Panc1 (cell line): ENCODE measurements at regions not wholly inside any gene's neighbourhood (a gene's known extent, or its start where the extent isn't known, plus 50 kb on each side); places are given as distances from the start of the nearest gene placed in this dataset.
"Not testable (repeated sequence)": the region's sequence is repeated elsewhere in the genome, so short reads cannot be mapped to it uniquely, and the experiment has no call there.

ENCODE experiments used
- ATAC-seq: fragments of 200-7000 bp; cut with Tn5 transposase; 2 replicates; pipeline ENCODE4 v1.9.1; 2020; ENCODE audit warnings: mild to moderate bottlenecking, moderate library complexity
- BruUV-seq: library from RNA; stranded (reverse); fragments of 400-500 nt; replicated peaks from 2 replicates; lab custom pipeline; 2021; lab: Mats Ljungman, UMichigan
- CTCF ChIA-PET: fragments of 300-600 bp; sonication (Branson Sonifier 250); formaldehyde crosslinking; loops from one replicate; lab custom pipeline; 2022; ENCODE audit warnings: antibody characterized with exemption; lab: Charles Lee
- POLR2A ChIA-PET: fragments of 300-600 bp; sonication (Branson Sonifier 250); formaldehyde crosslinking; loops from one replicate; lab custom pipeline; 2022; ENCODE audit warnings: antibody characterized with exemption; lab: Charles Lee
- DNase-seq: peaks from one replicate; pipeline ENCODE4 v3.0.0-alpha.2; 2010; ENCODE audit warnings: low read depth, low spot score
- H3K27ac ChIP-seq: 2 replicates; pipeline ENCODE4 v1.5.1; 2011; ENCODE audit warnings: mild to moderate bottlenecking, low read length, inconsistent platforms
- H3K27me3 ChIP-seq: fragments of 200-500 bp; sonication (Bioruptor generic); 2 replicates; pipeline ENCODE4 v1.6.0; 2014; ENCODE audit warnings: low read length, inconsistent platforms; ENCODE audit not compliant: control insufficient read depth, insufficient read depth
- H3K36me3 ChIP-seq: fragments of 200-500 bp; sonication (Bioruptor generic); 2 replicates; pipeline ENCODE4 v1.5.1; 2014; ENCODE audit warnings: inconsistent platforms, mild to moderate bottlenecking, low read length, moderate library complexity; ENCODE audit not compliant: control insufficient read depth, insufficient read depth
- H3K4me1 ChIP-seq: 2 replicates; pipeline ENCODE4 v1.5.1; 2011; ENCODE audit warnings: inconsistent platforms, mild to moderate bottlenecking, low read length, moderate library complexity; ENCODE audit not compliant: control insufficient read depth, insufficient read depth
- H3K4me3 ChIP-seq, 2 experiments: 2 replicates each; pipeline ENCODE4 v1.5.1; 2011 to 2012; ENCODE audit warnings: low read depth in 2 of 2, low read length in 2 of 2, mild to moderate bottlenecking in 2 of 2, inconsistent platforms in 1 of 2, moderate library complexity in 1 of 2
- H3K9me3 ChIP-seq: fragments of 200-500 bp; sonication (Bioruptor generic); 2 replicates; pipeline ENCODE4 v1.5.1; 2014; ENCODE audit warnings: low read depth, mild to moderate bottlenecking, inconsistent platforms, low read length, moderate library complexity; ENCODE audit not compliant: control insufficient read depth, insufficient read depth
- CTCF ChIP-seq: fragments of 450-650 bp; IDR thresholded peaks from 2 replicates; pipeline ENCODE4 v1.5.1; 2017; ENCODE audit warnings: mild to moderate bottlenecking
- POLR2AphosphoS5 ChIP-seq: IDR thresholded peaks from 2 replicates; pipeline ENCODE4 v1.6.1; 2012; ENCODE audit warnings: mild to moderate bottlenecking, low read depth, low read length, moderate library complexity
- REST ChIP-seq, 2 experiments: IDR thresholded peaks; 2 replicates each; pipeline ENCODE4 v1.6.1; 2011 to 2012; ENCODE audit warnings: low read depth in 2 of 2, control low read depth in 1 of 2, low read length in 1 of 2, mild to moderate bottlenecking in 1 of 2, moderate library complexity in 1 of 2; ENCODE audit not compliant: insufficient read depth in 1 of 2
- SIN3A ChIP-seq: IDR thresholded peaks from 2 replicates; pipeline ENCODE4 v1.6.1; 2012; ENCODE audit warnings: low read depth, mild to moderate bottlenecking, low read length, moderate library complexity, borderline replicate concordance; ENCODE audit not compliant: insufficient read depth
- TCF7L2 ChIP-seq: IDR thresholded peaks from 2 replicates; pipeline ENCODE4 v1.6.1; 2011; ENCODE audit warnings: mild to moderate bottlenecking, low read depth, low read length, inconsistent platforms
- in situ Hi-C: cut with HindIII; loops from 2 replicates; pipeline ENCODE4 v1.10.0; 2016; ENCODE audit warnings: low sequenced_read_pairs, low pct_unique_long_range_greater_than_20kb
- intact Hi-C: fragments of 100-400 bp; cut with micrococcal nuclease; formaldehyde crosslinking; loops from one replicate; pipeline ENCODE4 v1.10.0; 2022; ENCODE audit not compliant: unreplicated experiment

GRCh38 chr10:7053195-7053594, 357.6 kb downstream of the SFMBT2 start:
- in situ Hi-C loops (no loop called here), intact Hi-C loops (no loop called here)
- Histone ChIP-seq H3K9me3 (no peaks in the 10 kb centered on the region), H3K27me3 (no peaks in the 10 kb centered on the region), H3K27ac (no peak overlapping the region), H3K4me1 (no peaks in the 10 kb centered on the region), H3K4me3 (no peak overlapping the region), H3K36me3 (no peaks in the 10 kb centered on the region)
- no peak for ATAC-seq
- DNase-seq, result no peak
- BruUV-seq, result no TSS peak
- ChIA-PET CTCF (no interaction called here), POLR2A (no interaction called here)
- TF ChIP-seq TCF7L2 (no peak), REST (IDR thresholded peaks at IDR 0.05; ENCODE audit: insufficient read depth in 1 of 2, low read depth in 2 of 2, low read length in 1 of 2) (no peak), POLR2AphosphoS5 (no peak), SIN3A (no peak), CTCF (no peak)

GRCh38 chr10:7050024-7050423, 360.8 kb downstream of the SFMBT2 start:
- POLR2A ChIA-PET, H3K4me3 ChIP-seq, H3K36me3 ChIP-seq, ATAC-seq, H3K9me3 ChIP-seq, DNase-seq, CTCF ChIA-PET, H3K4me1 ChIP-seq, H3K27ac ChIP-seq, H3K27me3 ChIP-seq, in situ Hi-C loops, BruUV-seq: not testable (repeated sequence)
- intact Hi-C loops, result loop anchor here (2.0 kb wide), 1 partner anchor 23 kb away; no protein-coding TSS in a partner anchor

GRCh38 chr10:7048061-7048460, 362.8 kb downstream of the SFMBT2 start:
- no peak for ATAC-seq
- Histone ChIP-seq H3K9me3 (no peaks in the 10 kb centered on the region), H3K27ac (no peak overlapping the region), H3K4me3 (no peak overlapping the region), H3K27me3 (no peaks in the 10 kb centered on the region), H3K36me3 (no peaks in the 10 kb centered on the region), H3K4me1 (no peaks in the 10 kb centered on the region)
- in situ Hi-C loops (no loop called here), intact Hi-C loops (no loop called here)
- ChIA-PET POLR2A (no interaction called here), CTCF (no interaction called here)
- no peak for DNase-seq
- no TSS peak for BruUV-seq
- TF ChIP-seq REST (IDR thresholded peaks at IDR 0.05; ENCODE audit: insufficient read depth in 1 of 2, low read depth in 2 of 2, low read length in 1 of 2) (no peak), SIN3A (no peak), CTCF (no peak), POLR2AphosphoS5 (no peak), TCF7L2 (no peak)
